Occipital lobe (tissue), 1 donor: ENCODE measurements at regions not wholly inside any gene's neighbourhood (a gene's known extent, or its start where the extent isn't known, plus 50 kb on each side); places are given as distances from the start of the nearest gene placed in this dataset.

Source experiments
- DNase-seq: peaks from one replicate; lab custom pipeline; 2025; lab: John Stamatoyannopoulos, UW

DNA sequence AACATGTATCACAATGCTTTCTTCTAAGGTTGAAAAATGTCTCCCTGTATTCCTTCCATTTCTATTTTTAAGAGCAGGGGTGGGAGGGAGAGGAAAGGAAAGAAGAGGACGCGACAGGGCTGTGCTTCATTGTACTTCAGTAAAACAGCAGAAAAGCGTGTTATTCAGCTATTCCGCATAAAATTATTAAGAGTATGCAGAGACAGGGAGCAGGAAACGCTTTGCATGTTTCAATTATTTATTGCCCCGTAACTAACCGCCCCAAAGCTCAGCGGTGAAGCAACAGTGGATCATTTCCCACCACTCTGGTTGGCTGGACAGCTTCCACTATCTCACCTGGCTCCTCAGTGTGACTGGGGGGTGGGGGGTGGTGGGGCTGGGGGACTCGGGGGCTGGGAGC is 188.9 kb downstream of the TTLL2 start:
- no peak for DNase-seq

DNA sequence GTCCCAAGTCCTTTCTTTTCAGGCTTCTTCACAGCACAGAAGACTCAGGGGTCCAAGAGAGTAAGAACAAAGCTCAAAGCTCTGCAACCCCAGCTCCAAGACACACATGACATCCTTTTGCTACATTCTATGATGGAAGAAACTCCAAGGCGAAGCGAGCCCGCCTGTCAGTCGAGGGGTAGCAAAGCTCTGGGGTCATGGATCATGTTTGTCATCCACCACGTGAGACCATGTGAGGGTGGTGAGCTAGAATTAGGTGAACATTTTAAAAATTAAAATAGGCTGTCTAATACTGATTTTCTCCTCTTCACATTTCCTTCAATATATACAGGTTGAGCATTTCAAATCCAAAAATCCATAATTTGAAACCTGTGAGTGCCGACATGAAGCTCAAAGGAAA is 189.6 kb downstream of the TTLL2 start:
- no peak for DNase-seq

DNA sequence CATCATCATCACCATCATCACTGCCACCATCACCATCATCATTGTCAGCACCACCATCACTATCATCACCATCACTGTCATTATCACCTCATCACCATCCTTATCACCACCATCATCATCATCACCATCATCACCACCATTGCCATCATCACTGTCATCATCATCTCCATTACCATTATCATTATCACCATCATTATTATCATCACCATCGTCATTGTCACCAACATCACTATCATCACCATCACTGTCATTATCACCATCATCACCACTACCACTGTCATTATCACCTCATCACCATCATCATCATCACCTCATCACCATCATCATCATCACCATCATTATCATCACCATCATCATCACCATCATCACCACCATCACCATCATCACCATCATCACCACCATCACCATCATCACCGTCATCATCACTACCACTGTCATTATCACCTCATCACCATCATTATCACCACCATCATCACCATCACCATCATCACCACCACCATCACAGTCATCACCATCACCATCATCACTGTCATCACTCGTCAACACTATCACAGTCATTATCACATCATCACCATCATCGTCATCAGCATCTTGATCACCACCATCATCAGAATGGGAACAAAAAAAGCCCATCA is 191.1 kb downstream of the TTLL2 start:
- DNase-seq: no peak

DNA sequence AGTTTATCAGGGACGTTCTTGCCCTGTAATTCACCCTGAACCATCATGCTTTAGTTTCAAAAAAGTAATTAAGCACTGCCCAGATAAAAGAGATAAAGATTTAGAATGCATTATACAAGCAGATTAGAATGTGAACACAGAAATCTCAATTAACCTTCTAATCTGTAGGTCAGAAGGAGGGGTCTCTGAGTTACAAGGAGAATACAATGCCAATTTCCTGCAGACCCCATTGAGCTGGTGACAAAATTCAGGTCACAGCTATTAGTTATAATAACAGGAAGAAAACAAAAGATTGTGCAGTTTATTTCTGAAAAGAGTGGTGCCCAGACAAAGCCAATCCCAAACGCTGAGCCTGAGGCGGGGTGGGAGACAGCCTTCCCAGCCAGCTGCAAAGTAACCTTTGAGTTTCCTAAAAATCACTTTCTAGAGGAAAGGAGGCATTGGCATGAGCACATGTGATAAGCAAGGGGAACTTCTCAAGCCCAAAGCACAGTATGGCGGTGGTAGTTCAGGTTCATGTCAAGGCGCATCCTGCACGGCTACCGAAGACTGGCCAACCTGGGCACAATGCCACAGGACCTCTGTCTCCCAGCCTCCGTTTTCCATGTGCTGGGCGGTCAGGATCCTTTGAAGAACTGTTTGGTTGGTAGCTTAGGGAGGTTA is 192.5 kb downstream of the TTLL2 start:
- DNase-seq: no peak

DNA sequence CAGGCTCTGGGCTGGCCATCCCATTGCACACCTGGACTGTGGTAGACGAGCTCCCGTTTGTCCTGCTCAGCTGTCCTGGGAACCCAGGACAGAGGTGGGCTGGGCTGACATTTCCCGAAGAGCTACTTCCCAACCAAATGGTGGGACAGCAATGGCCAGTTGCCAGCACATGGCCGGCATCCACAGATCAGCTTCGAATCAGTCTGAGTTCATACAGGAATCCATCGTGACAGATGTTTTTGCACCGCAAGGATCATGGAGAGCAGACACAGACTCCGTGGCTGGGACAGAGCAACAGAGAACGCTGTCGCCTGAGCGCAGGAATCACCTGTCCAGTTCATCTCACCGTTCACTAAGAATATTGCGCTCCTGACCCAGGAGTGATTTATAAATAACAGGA is 198.5 kb downstream of the TTLL2 start:
- no peak for DNase-seq

DNA sequence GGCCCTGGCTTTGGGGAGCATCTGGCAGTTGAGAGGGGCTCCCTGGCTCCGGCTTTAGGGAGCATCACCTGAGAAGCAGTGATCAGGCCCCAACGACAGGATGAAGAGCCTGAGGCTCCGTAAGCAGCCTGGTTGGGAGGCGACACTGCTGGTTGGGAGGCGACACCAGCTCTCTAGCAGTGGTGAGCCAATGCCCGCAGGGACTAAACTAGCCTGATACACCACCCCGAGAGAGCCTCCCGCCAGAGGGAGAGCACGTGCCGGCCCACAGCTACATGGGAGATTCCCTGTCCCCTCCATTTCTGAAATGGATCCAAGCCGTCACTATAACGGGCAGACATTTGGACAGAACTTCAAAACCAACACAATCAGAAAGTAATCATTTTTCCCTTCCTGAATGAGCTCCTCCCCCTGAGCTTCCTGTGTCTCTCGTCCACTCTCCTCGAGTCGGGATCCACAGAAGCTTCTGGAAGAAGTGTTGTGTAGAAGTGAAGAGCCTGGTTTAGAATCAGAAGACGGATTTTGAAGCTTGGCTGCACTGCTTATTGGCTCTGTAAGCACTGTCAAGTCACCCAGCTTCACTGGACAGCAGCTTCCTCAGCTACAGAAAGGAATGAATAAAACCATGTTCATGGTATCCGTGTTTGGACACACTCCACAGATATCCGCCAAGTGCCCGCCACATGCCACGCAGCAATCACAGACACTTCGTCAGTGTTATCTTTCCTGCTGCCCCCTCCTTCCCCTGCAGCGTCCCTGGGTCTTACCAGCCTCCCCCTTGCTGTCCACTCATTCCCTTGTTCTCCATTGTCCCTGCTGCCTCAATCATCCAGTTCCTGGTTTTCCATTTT is 199.6 kb downstream of the TTLL2 start:
- DNase-seq: no peak

DNA sequence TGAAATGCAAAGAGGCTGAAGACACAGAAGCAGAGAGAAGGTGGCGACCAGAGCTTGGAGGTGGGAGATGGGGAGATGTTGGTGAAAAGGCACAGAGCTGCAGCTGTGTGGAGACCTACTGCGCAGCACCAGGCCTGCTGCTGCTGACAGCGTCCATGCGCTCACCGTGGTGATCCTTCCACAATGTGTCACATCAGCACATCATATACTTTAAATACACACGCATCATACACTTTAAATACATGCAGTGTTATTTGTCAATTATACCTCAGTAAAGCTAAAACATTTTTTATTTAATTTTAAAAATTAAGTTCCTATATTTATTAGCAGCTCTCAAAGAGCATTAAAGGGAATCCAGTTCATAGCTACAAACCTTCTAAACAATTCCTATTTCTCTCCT is 200.9 kb downstream of the TTLL2 start:
- DNase-seq: no peak

DNA sequence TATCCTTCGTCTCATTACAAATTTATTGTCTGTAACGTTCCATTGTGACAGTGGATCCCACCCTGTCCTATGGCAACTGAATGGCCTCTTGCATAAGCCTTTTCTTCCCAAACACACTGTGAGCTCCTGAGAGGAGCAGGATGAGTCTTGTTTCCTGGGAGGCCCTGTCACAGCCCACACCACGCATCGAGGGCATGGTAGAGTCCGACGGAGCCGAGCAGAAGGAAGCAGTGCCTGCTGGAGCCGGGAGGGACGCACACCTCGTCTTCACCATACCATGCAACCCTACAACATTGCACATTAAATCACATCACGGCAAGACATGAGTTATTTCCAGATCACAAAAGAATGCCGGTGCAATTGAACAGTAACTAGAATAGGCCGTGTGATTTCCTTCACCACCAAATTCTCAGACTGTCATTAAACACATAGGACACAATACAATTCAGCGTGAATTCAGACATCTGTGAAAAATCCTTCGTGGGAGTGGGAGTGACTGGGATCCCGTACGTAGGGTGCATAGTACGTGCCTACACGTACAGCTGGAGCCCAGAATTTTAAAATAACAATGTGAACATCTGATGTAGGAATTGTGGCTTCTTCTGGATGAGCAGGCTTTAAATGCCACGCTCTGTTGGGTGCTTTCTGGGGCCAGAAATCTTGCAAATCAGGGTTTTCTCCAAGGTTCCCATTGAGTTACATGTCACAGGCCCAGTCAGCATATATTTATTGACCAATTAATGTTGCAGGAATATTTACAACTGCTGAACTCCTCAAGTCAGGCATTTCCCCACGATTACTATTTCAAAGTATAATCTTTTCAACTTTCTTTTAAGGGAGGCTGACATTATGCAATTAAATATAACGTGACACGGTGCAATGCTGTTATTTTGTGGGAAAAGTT is 201.8 kb downstream of the TTLL2 start:
- no peak for DNase-seq

DNA sequence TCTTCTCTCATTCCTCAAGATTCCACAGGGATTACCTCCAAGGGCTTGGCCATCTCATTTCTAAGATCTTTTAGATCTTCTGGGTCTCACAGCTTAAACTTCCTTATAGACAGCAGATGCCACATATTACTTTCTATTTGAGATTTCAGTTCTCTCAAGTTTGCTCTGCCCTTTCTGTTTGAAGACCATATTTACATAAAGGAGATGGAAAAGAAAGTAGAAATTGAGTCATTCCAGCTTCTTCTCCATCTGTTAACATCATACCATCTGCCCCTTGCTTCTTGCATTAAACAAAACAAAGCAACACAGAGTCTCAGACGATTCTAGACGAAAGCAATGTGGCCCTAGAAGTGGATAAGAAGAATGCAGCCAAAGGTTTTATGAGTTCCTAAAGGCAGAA is 203.4 kb downstream of the TTLL2 start:
- DNase-seq: no peak

DNA sequence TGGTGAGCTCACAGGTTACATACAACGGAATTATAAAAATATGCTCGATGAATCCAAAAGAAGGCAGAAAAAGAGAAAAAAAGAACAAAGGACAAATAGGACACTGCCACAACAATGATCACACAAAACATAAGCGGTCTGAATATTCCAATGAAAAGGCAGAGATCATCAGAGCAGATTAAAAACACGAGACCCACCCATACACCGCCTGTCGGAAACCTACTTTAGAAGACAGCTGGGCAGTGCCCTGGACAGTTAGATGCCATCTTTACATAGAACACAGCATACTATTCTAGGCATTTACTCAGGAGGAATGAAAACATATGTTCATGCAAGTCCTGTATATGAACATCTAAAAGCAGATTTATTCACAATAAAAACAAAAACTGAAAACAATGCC is 204.1 kb downstream of the TTLL2 start:
- DNase-seq: no peak

DNA sequence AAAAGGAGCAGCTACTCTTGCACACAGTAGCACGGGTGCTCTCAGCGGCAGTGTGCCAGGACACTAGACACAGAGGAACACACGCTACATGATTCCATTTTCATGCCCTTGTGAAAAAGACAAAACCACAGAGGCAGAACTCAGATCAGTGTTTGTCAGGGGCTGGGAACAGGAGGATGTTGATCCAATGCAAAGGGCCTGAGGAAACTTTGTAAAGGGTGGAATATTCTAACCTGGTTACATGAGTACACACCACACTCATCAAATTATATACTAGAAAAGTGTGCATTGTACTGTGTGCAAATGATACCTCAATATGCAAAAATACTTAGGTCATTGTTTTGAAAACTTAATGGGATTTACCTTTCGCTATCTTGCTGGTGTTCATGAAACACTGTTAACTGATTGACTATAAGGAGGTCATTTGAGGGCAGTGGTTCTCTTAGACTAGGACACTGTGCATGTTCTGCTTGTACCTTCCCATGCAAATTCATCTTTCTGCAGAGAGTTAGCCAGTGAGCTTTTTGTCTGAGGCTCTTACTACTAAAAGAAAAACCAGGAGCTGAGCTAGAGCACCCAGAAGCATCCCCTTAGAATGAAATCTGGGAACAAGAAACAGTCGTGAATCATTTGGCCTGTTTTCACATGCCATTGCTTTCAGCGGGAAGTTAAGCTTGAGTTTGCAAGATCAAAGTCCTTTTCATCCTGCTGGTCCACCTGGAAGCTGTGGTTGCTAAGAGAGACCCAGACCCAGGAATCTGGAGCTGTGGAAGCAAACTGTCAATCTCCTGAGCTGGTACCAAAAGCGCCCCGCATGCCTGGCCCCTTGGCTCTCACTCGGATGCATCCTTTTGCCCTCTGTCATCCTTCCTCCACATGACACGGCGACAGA is 204.8 kb downstream of the TTLL2 start:
- no peak for DNase-seq

DNA sequence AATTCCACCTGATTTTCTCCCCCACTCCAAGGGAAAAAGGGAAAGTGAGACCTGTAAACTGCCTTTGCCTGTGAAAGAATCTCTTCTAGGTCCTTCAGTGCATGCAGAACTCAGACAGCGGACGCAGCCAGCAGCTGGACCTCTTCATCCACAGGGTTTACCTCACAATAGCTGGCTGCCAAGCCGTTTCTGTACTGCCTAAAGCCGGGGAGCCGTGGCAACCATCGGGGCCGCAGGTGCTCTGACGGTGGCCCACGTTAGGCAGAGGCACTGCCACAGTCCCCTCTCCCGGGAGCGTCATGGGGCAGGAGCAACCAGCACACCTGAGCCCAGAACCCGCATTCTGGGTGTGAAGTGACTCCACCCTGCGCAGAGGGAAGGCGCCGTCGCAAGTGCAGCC is 206.1 kb downstream of the TTLL2 start:
- DNase-seq: no peak

DNA sequence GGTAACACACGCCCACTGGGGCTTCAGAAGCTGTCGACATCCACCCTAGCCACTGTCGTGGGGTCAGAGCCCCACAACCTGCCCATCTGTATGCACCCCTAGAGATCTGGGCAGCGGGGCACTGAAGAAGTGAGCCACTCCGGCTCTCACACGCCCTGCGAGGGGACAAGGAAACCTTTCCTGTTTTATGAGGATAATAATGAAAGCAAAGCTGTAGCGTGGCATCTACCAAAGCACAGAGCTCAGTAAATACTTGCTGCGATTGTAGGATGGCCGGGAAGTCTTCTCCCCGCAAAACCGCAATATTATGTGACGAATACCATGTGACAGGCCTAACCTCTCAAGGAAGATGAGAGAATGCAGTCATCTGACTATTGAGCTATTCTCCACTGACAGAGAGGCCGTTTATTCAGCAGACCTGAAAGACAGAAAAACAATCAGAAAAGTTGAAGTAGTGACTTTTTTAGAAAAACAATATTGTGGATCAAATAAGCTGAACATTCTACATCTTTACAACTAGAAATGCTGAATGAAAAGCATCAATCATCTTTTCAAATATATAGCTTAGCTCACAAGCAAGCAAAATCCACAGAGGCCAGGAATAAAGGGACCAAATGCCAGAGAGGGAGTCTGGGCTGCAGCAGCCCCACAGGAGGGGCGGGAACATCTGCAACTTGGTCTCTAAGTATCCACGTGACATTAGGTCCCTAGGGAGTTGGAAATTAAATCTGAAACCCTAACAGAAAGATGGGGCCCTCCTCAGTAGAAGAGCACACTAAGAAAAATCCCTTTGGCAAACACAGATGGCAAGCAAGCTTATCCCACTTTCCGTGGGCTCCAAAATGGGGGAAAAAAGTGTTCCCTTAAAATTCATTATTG is 207.8 kb downstream of the TTLL2 start:
- DNase-seq: no peak

DNA sequence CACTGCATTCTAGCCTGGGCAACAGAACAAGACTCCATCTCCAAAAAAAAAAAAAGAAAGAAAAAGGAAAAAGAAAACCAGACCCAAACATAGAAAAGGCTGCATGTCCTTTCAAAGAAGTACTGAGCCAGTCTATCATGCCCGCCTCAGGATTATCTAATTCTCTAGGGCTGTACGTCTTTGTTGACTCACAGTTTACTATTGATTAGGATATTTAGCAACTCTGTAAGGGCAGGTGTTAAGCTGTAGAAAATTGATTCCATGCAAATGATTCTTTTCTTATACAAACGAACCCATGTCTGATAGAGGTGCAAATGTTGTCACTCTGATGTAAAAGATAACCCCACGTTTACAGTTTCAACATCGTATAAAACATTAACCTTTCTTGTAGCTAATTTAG is 209.0 kb downstream of the TTLL2 start:
- no peak for DNase-seq

DNA sequence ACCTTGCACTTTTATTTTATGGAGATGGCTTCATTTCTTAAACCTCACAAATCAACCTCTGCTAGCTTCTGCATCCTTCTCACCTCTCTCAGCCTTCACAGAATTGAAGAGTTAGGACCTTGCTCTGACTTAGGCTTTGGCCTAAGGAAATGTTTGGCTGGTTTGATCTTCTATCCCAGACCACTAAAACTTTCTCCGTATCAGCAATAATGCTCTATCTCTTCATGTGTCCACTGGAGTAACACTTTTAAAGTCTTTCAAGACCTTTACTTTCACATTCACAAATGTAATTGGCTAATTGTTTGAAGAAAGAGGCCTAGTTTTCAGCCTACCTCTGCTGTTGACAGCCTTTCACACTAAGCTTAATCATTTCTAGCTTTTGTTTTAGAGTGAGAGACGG is 212.9 kb downstream of the TTLL2 start:
- DNase-seq: no peak

DNA sequence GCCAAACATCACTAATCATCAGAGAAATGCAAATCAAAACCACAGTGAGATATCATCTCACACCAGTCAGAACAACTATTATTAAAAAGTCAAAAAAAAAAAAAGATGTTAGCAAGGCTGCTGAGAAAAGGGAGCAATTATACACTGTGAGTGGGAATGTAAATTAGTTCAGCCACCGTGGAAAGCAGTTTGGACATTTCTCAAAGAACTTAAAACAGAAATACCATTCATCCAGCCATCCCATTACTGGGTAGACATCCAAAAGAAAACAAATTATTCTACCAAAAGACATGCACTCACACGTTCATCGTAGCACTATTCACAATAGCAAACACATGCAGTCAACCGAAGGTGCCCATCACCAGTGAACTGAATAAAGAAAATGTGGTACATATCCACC is 213.9 kb downstream of the TTLL2 start:
- DNase-seq: no peak

DNA sequence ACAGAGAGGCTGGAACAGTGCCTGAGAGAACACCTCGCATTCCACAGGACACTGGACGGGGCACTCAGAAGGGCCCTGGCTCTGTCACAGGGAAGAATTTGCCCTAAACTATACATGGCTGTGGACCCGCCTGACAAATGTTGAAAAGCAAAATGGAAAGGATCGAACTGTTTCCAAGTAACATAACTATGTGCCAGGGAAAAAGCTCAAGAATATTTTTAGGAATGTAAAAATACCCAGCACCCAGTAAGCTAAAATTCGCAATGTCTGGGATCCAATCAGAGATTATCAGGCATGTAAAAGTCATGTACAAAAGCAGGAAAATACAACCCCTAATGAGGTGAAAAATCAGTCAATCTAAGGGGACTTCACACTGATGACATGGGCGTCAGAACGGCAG is 215.9 kb downstream of the TTLL2 start:
- DNase-seq: no peak

DNA sequence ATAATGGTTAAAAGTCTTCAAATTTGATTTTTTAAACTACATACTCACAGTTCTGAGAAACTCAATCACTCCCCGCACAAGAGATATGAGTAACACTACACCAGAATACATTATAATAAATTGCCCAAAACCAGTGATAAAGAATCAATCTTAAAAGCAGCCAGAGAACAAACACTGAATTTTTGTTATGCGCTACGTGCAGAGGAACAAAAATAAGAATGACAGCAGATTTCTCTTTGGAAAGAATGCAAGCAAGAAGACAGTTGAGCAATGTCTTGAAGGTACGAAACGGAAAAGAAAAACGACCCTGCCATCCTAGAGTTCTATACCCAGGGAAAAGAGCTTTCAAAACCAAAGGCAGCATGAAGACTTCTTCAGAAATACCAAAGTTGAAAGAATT is 216.7 kb downstream of the TTLL2 start:
- no peak for DNase-seq

DNA sequence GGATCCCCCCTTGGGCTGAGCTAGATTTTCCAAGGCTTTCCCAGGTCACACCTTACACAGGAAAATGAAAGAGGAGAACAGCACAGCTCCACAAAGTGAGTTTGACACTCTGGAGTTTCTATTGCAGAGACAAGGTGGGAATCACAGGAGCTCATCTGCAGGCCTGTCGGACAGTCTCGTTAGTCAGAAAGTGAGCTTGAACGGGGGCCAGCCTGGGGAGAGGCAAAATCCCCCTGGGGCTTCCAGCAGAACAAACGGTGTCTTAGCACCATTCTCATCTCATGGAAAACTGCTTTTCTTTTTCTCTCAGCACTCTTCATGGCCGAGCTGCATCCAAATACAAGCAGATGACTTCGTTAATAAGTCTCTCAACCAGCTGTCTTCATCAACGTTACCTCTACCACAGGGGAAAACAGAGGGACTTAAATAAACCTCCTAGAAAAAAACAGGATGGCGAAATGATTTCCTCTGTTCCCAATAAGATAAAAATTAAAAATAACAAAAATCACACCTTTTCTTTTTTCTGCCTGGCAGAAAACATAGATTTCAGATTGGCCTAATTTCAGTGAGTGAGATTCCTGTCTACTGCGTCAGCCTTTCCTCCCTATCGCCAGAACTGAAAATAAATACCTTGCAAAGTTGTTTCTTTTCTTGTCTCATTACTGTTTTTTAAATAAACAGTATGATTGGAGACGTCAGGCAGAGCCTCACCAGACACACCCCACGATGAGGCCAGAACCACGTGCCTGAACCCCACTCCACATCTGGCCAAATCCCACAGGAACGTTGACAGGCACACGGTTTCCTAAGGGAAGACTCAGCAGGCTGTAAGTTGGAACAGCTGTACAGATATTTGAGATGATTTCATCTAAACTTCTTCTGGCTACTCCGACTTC is 219.0 kb downstream of the TTLL2 start:
- no peak for DNase-seq
